A673 (cell line): ENCODE measurements at regions not wholly inside any gene's neighbourhood (a gene's known extent, or its start where the extent isn't known, plus 50 kb on each side); places are given as distances from the start of the nearest gene placed in this dataset.

ENCODE experiments used
- BruUV-seq: library from RNA; stranded (reverse); fragments of 400-500 nt; replicated peaks from 2 replicates; lab custom pipeline; 2021; lab: Mats Ljungman, UMichigan
- CTCF ChIA-PET: fragments of 300-600 bp; sonication (Branson Sonifier 250); formaldehyde crosslinking; loops from one replicate; lab custom pipeline; 2022; ENCODE audit warnings: antibody characterized with exemption; lab: Charles Lee
- POLR2A ChIA-PET: fragments of 300-600 bp; sonication (Branson Sonifier 250); formaldehyde crosslinking; loops from one replicate; lab custom pipeline; 2022; ENCODE audit warnings: antibody characterized with exemption; ENCODE audit not compliant: low non-redundant PET; lab: Charles Lee
- DNase-seq: peaks from one replicate; pipeline ENCODE4 v3.0.0-alpha.2; 2015; ENCODE audit warnings: low spot score
- H3K27ac ChIP-seq: fragments of 200-600 bp; sonication (generic); 2 replicates; pipeline ENCODE4 v1.5.1; 2016; ENCODE audit warnings: mixed run types, low read depth, mild to moderate bottlenecking, mixed read lengths, antibody characterized with exemption, low read length; ENCODE audit not compliant: poor library complexity, severe bottlenecking
- H3K27me3 ChIP-seq: fragments of 200-600 bp; sonication (generic); replicated peaks from 2 replicates; pipeline ENCODE4 v1.6.1; 2017; ENCODE audit warnings: mixed run types, low read depth, mild to moderate bottlenecking, mixed read lengths, antibody characterized with exemption, low read length; ENCODE audit not compliant: insufficient read depth, poor library complexity
- H3K36me3 ChIP-seq: fragments of 200-600 bp; sonication (generic); 2 replicates; pipeline ENCODE4 v1.6.1; 2016; ENCODE audit warnings: mixed run types, mild to moderate bottlenecking, mixed read lengths, antibody characterized with exemption, low read length; ENCODE audit not compliant: insufficient read depth, poor library complexity, severe bottlenecking
- H3K4me1 ChIP-seq: fragments of 200-600 bp; sonication (generic); 2 replicates; pipeline ENCODE4 v1.6.1; 2017; ENCODE audit warnings: mixed run types, mild to moderate bottlenecking, mixed read lengths, antibody characterized with exemption, low read length; ENCODE audit not compliant: insufficient read depth, poor library complexity, severe bottlenecking
- H3K4me3 ChIP-seq: fragments of 200-600 bp; sonication (generic); 2 replicates; pipeline ENCODE4 v1.5.1; 2016; ENCODE audit warnings: low read depth, mixed run types, mild to moderate bottlenecking, mixed read lengths, low read length; ENCODE audit not compliant: poor library complexity, severe bottlenecking
- H3K9me3 ChIP-seq: fragments of 200-600 bp; sonication (generic); 2 replicates; pipeline ENCODE4 v1.6.1; 2016; ENCODE audit warnings: mixed run types, low read depth, mild to moderate bottlenecking, mixed read lengths, antibody characterized with exemption, low read length; ENCODE audit not compliant: poor library complexity, severe bottlenecking
- EZH2 ChIP-seq: fragments of 200-600 bp; sonication (generic); IDR thresholded peaks from 2 replicates; pipeline ENCODE4 v1.6.1; 2017; ENCODE audit warnings: borderline replicate concordance, low read depth, mild to moderate bottlenecking, mixed read lengths, antibody characterized with exemption, low read length; ENCODE audit not compliant: poor library complexity, severe bottlenecking
- intact Hi-C: fragments of 100-400 bp; cut with micrococcal nuclease; formaldehyde crosslinking; loops from one replicate; pipeline ENCODE4 v1.10.0; 2022; ENCODE audit not compliant: unreplicated experiment
- TF ChIP-seq, protein P1 (sequence below): fragments of 300-800, 200-600 bp; sonication (generic); conservative IDR thresholded peaks from 2 replicates; pipeline ENCODE4 v1.5.1; 2017; ENCODE audit warnings: low read depth, mild to moderate bottlenecking, antibody characterized with exemption, low read length, moderate library complexity, mixed read lengths

DNA sequence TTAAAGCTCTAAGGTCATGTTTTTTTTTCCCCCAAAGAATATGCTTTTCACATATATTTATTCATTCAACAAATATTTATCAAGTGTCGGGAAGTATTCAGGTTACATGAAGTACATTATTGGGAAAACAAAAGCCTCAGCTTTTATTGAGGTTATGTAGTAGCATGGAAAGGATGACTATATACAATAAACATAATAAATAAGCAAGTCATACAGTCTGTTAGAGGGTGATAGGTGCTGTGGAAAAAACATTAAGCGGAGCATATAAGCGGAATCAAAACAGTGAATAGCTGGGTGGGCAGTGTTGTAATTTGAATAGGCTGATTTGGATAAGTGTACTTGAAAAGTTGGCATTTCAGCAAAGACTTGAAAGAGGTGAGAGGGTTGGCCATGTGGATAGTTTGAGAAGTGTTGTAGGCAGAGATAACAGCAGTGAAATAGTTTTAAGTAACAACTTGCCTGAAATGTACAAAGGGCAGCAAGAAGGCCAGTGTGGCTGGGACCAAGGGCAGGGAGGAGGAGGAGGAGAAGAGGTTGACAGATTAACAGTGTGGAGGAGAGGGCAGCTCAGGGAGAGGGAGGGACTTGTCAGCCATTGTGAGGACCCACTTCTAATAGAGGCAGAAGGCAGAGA is 558.7 kb downstream of the SPRY1 start:
- H3K36me3 ChIP-seq: no peaks in the 10 kb centered on the region
- intact Hi-C loops: no loop called here
- ChIA-PET POLR2A (no interaction called here), CTCF (no interaction called here)
- no TSS peak for BruUV-seq
- no peak for TF ChIP-seq EZH2
- TF ChIP-seq, protein P1, sequence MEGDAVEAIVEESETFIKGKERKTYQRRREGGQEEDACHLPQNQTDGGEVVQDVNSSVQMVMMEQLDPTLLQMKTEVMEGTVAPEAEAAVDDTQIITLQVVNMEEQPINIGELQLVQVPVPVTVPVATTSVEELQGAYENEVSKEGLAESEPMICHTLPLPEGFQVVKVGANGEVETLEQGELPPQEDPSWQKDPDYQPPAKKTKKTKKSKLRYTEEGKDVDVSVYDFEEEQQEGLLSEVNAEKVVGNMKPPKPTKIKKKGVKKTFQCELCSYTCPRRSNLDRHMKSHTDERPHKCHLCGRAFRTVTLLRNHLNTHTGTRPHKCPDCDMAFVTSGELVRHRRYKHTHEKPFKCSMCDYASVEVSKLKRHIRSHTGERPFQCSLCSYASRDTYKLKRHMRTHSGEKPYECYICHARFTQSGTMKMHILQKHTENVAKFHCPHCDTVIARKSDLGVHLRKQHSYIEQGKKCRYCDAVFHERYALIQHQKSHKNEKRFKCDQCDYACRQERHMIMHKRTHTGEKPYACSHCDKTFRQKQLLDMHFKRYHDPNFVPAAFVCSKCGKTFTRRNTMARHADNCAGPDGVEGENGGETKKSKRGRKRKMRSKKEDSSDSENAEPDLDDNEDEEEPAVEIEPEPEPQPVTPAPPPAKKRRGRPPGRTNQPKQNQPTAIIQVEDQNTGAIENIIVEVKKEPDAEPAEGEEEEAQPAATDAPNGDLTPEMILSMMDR: no peak
- no peak overlapping the region for H3K4me3 ChIP-seq
- no peaks in the 10 kb centered on the region for H3K27me3 ChIP-seq
- H3K9me3 ChIP-seq: no peaks in the 10 kb centered on the region
- H3K27ac ChIP-seq: no peak overlapping the region
- DNase-seq: no peak
- no peaks in the 10 kb centered on the region for H3K4me1 ChIP-seq

DNA sequence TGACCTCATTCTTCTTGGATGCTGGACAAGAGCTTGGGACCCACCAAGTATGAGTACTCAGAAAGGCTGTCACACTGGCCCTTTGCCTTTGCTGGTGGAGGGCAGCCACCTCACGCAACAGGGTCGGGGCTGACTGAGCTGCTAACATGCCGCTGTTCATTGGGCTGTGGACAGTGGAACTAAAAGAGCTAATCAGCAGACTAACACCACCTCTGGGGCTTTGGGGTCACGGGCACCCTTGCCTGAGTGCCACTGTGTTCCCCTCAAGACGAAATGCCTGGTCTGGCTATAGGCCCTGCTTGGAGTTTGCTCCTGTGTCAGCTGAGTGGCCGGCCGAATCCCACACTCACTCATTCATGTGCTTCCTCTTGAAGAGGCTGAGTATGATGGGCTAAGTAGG is 559.6 kb downstream of the SPRY1 start:
- TF ChIP-seq EZH2: no peak
- TF ChIP-seq, protein P1: no peak
- Histone ChIP-seq H3K27me3 (no peaks in the 10 kb centered on the region), H3K4me1 (no peaks in the 10 kb centered on the region), H3K36me3 (no peaks in the 10 kb centered on the region), H3K4me3 (no peak overlapping the region), H3K27ac (no peak overlapping the region), H3K9me3 (no peaks in the 10 kb centered on the region)
- no TSS peak for BruUV-seq
- intact Hi-C loops: no loop called here
- DNase-seq: no peak
- POLR2A ChIA-PET: no interaction called here
- CTCF ChIA-PET: no interaction called here

DNA sequence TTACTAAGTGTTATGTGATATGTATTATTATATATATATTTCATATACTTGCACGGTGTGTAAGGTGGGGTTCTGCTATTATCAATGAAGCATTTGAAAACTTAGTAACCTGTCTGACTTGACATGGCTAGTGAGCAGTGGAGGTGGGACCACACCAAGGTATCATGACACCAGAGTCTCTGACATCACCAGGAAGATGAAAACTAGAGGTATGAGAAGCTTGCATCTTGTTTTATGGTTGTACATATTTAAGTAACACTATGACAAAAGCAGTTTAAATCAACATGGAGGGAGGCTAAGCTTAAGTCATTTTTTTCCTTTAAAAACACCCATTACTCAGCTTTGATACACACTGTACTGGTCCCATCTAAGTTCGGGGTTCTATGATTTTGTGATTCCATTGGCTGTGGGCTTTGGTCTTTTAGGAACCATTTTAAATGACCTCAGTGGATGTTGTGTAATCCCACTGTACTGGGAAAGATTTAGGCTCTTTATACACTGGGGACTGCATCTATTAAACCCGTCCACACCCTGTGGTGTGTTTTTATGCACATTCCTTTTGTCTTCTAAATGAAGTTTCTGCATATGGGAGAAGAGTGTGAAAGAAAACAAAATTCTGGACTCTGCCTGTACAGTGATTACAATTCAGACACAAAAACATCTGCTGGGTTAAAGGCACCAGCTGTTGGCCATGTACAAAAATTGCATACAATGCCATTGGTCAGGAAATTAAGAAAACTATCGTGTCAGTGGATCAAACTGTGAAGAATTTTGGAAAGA is 570.6 kb downstream of the SPRY1 start:
- ChIA-PET CTCF (no interaction called here), POLR2A (no interaction called here)
- no peaks in the 10 kb centered on the region for H3K36me3 ChIP-seq
- TF ChIP-seq EZH2: no peak
- TF ChIP-seq, protein P1: no peak
- H3K4me3 ChIP-seq: no peak overlapping the region
- no peaks in the 10 kb centered on the region for H3K4me1 ChIP-seq
- DNase-seq: peak; percentile 54
- no peak overlapping the region for H3K27ac ChIP-seq
- no peaks in the 10 kb centered on the region for H3K9me3 ChIP-seq
- no TSS peak for BruUV-seq
- no peaks in the 10 kb centered on the region for H3K27me3 ChIP-seq
- intact Hi-C loops: no loop called here
